ENCODE measurements at regions not wholly inside any gene's neighbourhood (a gene's known extent, or its start where the extent isn't known, plus 50 kb on each side); places are given as distances from the start of the nearest gene placed in this dataset.
"Not testable (repeated sequence)": the region's sequence is repeated elsewhere in the genome, so short reads cannot be mapped to it uniquely, and the experiment has no call there.

DNA sequence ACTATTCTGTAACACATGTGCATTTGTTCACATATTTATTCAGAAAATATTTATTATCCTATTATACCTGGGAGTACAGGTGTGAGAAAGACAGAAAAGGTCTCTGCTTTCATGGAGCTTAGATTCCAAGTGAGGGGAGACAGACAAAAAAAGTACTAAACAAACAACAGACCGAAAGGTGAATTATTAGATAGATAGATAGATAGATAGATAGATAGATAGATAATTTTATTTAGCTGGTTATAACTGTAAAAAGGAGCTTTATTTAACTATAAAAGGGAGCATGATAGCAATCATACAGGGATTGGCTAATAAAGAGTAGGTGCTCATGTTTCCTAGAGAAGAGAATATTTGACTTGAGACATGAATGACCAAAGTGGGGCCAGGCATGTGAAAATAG lies 119.4 kb downstream of the TNFSF18 start:
- no peak for DNase-seq

DNA sequence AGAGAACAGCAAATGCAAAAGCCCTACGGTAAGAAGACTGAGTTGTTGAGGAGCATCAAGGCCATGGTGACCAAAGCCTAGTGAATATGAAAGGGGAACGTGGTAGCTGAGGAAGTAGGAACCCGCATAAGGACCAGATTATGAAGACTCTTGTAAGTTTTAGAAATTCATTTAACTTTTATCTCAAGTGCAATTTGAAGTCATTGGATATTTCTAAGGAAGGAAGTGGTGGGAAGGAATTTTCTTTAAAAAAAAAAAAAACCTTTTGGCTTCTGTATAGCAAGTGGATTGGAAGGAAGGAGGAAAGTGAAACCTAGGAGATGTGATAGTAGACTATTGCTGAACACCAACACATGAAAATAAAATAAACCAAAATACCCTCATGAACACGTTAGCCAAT lies 119.0 kb downstream of the TNFSF18 start:
- DNase-seq: no peak

DNA sequence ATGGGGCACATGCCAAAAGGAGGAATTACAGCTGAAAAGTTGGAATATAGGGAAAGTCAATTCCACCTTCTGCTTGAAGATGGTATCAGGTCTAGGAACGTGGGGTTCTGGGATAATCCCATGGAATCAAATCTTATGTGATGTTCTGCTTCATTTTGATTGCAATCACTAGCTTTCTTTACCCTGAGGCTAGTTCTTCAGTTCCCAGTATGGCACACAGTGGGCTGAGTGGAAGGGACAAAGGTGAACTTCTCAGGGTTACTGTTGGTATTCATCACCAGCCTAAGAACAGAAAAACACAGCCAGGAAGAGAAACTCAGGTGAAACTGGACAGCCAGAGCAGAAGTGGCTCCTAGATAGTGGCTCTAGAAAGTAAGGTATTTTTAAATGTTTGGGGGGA lies 117.8 kb downstream of the TNFSF18 start:
- no peak for DNase-seq

DNA sequence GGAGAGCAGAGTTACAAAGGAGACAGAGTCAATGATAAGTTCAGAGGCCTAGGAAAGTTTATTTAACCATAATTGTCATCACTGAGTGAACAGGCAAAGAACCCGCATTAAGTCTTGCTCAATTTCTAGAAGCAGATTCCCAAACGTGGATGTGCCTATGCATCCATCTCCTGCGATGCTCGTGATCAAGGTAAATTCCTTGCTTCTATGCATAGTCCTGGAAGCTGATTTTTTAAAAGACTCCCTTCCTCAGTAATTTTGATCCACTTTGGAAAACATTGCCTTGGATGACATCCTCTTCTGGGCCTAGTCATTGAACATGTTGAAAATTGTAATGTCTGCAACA lies 116.4 kb downstream of the TNFSF18 start:
- no peak for DNase-seq

DNA sequence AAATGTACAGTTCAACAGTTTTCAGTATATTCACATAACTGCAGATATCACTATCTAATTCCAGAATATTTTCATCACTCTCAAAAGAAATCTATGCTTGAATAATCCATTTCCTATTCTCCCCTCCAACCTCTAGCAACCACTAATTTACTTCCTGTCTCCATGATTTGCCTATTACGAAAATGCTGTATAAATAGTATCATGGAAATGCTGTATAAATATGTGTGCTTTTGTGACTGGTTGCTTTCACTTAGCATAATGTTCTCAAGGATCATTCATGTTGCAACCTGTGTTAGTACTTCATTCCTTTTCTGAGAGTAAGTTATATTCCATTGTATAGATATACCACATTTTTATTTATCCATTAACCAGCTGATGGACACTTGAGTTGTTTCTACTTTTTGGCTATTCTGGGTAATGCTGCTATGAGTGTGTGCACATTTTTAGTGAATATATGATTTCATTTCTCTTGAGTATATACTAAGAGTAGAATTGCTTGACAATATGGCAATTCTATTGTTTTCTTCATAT lies 115.6 kb downstream of the TNFSF18 start:
- no peak for DNase-seq

DNA sequence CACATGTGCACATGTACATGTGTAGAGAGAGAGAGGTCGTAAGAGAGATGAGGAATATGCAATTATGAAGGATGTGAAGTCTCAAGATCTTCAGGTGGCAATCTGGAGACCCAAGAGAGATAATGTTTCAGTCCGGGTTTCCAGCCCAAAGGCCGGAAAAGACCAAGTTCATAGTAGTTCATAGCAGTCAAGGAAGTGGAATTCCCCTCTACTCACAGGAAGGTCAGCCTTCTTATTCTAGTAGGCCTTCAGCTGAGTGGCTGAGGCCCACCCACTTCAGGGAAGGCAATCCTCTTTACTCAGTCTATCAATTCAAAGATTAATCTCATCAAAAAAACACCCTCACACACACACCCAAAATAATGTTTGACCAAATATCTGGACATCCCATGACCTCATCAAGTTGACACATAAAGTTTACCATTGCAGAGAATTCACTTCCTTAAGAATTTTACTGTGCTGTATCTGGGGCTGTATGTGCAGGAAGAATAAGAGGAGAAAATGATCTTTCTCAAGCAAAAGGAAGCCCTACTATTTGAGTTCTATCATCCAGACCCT lies 114.6 kb downstream of the TNFSF18 start:
- DNase-seq: no peak

DNA sequence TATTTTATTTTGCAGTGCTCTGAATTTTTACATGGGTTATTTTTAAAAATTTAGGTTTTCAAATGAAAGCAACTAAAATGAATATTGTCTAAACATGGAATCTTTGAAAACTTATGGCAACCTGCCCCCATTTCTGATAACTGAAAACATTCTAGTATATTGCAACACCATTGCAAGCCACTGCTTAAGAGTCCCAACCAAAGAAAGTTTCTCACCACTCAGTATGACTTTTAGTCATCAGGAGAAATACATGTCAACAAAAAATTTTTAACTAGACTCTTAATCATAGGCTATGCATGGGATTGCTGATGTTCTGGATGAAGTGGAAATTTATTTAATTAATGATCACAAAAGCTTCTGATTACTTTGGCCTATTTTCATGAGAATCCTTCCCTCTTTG lies 112.1 kb downstream of the TNFSF18 start:
- DNase-seq: no peak

DNA sequence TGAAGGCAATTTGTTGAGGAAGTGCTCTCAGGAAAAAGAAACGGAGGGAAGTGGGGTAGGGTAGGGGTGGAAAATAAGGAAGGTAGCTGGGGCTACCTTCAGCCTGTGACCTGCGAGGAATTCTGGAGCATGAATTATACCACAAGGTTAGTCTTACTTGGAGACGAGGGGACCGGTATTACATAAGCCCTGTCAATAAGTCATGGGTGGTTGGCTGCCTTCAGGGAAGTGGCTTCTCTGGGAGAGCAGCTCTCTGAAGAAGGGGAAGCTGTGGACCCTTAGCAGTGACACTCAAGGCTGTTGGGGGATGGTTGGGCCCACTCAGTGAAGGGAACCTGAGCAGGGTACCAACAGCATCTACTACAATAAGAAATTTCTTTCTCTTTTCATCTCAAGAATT lies 111.3 kb downstream of the TNFSF18 start:
- DNase-seq: no peak

DNA sequence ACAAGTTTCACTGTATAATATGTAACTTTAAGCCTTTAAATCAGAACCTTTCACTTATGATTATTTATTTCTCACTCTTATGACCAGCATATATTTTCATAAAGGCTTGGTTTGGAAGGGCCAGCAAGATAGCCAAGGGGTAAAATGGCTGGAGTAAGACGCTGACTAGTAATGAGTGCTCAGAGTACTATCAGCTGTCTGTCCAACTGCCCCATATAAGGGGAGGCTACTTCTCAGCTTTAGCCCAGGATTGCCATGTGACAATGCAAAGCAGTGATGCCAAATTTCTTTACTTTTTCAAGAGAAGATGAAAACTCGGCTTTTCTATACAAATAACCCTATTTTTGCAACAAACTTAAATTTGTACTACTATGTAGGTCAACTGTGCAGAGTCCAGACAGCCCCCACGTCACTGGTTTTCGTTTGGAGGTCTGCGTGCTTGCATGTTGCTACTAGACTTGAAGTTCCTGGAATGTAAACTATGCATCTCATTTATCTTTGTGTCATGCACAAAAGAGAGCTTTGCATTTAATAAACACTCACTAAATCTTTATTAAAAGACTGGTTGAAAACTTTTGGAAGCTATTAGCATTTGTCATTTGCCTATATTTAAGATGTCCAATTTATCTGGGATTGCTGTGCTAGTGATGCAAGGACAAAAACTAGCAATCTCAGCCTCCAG lies 110.4 kb downstream of the TNFSF18 start:
- no peak for DNase-seq

DNA sequence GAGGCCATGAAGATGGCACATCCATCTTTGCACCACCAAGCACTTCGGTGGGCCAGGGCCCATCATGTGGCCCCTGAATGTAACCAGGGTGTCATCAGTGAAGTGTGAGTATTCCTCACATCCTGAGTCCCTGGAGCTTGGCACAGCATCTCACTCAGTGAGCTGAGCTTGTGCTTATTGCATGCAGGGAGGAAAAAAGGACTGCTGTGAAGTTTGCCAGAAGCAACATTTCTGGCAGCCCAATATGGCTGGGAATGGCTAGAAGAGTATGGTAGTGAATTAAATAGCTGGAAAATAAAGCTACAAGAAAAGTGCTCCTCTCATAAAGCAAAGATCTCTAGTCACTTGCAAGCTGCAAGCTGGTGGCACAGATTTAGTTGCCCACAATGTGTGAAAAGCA lies 109.3 kb downstream of the TNFSF18 start:
- no peak for DNase-seq

DNA sequence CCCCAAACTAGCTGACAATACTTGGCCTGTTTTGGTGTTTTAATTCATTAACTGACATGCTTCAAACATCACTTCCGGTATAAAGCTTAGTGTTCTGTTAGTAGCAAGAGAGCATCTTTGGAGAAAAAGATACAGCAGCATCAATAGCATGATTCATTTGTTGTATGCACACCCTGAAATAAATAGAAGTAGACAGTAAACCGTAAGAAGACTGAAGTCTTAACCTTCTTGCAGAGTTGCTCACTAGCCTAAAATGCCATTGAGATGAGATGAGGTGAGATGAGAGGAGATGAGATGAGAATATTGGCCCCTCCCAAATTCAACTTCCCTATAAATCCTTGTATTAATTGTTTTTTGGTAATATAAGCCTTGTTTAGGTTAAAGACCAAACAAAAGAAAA lies 108.8 kb downstream of the TNFSF18 start:
- DNase-seq: no peak

DNA sequence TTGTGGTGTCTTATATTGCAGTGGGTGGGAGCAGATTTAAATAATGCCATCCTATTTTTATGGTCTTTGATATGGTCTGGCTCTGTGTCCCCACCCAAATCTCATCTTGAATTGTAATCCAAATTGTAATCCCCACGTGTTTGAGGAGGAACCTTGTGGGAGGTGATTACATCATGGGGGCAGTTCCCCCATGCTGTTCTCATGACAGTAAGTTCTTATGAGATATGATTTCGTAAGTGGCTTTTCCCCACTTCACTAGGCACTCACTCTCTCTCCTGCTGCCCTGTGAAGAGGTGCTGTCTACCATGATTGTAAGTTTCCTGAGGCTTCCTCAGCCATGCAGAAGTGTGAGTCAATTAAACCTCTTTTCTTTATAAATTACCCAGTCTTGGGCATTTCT lies 107.6 kb downstream of the TNFSF18 start:
- DNase-seq: not testable (repeated sequence)

DNA sequence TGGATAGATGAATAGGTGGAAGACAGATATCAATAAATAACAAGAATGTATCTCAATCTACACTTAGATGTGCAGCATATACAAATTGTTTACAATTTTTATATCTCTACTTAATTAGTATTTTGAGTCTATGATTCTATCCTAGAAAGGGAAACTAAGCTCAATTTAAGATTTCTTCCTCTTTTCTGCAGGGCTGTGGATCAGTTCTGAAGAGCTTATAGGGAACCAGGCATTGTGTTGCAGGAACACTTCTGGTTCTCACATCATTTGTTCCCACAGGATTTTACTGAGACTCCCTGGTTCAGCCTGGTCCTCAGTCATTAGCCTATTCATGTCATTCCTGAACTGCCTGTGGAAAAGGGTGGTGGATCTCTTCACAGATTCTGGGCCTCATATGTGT lies 105.8 kb downstream of the TNFSF18 start:
- DNase-seq: no peak

DNA sequence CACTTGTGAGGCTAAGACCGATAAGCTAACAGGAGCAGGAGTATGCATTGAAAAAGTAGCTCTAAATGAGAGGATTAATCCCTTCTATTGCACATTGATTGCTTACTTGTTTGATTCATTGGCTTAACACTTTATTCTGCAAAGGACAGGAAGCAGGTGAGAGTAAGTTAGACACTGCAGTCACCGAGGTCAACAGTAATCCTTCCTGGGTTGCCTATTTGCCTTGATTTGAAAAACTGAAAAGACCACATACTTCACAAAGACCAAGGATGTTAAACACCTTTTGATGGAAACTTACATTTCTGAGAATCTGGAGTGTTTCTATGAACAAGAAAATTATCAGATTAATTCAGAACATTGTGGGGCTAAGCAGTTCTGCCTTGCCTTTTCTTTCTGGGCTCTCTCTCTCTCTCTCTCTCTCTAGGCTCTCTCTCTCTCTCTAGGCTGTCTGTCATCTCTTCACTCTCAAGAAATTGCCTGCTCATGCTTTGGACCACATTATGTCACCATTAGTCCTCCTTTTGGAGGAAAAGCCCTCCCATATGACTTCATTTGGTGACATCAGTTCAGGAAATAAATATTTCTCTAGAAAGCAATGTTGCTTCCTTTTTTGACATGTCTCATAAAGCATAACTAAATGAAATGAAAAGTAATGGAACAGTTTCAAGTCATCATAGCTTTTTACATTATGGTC lies 103.8 kb downstream of the TNFSF18 start:
- DNase-seq: no peak

DNA sequence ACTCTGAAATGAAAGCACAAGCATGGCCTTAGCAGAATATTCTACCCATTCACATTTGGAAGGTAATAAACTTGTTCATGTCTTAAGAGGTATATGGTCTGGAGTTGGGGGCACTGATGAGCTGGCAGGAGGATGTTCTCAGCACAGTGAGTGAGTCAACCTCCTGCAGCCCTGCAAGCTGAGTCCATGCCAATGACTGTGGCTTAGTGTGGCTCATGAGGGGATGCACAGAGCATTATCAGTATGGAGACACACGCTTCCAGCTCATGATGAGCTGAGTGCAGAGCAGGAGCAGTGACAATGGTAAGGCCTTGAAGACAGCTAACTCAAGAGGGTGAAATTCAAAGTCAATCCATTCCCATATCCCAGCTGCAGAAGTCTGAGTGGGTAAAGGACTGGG lies 102.3 kb downstream of the TNFSF18 start:
- no peak for DNase-seq

DNA sequence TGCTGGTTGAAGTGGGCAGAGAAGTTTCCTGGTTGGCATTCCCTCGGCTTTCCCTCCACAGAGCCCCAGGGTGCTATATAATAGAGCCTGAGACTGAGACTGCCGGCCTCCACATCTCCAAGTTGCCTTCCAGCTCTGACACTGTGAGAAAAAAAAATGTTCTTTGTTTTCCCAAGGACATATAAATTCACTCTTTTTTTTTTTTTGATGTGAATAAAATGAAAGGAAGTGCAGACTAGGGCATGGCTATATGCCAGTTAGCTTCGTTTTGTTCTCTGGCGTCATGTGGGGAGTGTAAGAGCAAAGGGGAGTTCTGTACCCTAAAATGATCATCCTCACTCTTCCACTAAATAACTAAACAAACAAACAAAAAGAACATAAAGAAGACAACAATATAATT lies 101.6 kb downstream of the TNFSF18 start:
- DNase-seq: no peak

DNA sequence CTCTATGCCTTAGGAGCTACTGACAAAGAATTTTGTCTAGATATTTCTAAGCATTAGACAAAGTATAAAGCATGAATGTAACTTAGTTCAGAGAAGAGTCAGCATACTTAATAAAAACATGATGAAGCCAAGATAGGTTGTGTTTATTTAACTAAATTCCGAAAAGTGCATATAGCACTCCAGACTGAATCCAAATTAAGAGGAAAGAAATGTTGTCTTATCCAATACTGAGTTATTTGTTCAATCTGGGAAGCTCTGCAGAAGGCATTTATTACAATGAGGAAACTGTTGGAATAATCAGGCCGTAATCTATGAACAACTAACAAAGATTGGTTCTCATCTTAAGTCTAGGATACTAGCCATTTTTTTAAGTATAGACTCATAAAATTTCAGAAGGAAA lies 100.2 kb downstream of the TNFSF18 start:
- DNase-seq: no peak

DNA sequence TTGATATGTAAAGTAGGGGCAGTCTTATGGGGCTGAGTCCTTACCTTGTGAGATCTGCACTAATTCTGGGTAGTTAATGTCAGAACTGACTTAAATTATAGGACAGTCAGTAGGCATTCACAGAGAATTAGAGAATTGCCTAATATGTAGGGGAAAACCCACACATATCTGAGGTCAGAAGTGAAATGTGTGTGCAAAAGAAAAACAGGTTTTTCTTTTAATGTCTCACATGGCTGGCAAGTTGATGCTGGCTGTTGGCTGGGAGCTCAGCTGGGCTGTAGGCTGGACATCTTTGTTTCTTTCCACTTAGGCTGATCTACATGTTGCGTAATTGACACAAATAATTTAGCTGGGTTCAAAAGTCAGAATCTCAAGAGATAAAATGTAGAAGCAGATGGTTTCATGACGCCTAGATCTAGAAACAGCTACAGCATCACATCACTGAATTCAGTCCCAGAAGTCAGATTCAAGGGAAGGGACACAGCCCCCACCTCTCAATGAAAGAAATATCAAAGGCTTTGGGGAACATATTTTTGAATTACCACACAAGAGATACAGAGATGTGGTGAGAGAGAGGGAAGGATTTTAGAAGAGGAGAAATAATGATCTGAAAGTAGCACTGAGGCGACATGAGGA lies 98.9 kb downstream of the TNFSF18 start:
- no peak for DNase-seq

DNA sequence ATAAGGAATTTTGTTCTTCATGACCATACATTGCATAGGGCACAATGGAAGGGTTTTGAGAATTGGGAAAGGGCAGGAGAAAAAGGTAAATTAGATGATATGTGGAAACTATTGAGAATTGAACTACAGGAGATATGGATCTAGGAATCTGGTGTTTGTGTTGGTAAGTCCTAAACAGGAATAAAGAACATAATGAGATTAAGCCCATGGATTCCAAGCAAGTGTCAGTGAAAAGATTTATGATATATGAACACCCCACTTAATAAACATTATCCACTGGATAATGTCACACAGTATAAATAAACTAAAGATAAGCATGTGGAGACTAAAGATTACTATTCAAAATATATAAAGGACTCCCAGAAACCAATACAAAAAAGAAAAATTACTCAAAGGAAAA lies 98.2 kb downstream of the TNFSF18 start:
- DNase-seq: no peak

DNA sequence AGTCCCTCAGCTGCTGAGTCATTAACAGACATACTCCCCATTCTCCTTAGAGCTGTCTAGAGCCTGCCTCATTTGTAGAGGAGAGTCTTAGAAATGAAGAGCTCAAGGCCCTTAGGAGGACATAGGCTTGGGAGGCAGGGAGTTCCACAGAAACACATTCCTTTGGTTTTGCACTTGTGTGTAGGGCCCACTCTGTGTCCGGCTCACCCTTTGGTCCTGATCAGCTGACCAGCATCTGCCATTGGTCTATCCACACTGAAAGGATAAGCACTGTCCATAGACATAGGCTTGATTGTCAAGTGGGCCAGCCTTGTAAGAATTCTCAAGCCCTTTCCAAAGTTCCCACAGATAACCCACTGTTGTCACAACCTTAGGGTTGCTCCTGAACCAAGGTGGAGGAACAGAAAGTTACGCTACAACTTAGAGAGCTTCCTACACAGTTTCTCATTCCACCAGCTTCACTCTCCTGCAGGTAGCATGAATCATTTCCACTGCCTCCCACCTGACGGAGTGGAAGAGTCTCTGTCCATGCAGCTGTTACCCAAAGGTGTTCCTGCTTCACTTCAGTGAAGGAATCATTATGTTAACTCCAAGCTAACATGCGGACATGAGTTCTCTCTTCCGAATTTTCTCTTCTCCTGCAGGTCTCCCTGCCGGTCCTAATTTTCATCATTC lies 96.1 kb downstream of the TNFSF18 start:
- no peak for DNase-seq

DNA sequence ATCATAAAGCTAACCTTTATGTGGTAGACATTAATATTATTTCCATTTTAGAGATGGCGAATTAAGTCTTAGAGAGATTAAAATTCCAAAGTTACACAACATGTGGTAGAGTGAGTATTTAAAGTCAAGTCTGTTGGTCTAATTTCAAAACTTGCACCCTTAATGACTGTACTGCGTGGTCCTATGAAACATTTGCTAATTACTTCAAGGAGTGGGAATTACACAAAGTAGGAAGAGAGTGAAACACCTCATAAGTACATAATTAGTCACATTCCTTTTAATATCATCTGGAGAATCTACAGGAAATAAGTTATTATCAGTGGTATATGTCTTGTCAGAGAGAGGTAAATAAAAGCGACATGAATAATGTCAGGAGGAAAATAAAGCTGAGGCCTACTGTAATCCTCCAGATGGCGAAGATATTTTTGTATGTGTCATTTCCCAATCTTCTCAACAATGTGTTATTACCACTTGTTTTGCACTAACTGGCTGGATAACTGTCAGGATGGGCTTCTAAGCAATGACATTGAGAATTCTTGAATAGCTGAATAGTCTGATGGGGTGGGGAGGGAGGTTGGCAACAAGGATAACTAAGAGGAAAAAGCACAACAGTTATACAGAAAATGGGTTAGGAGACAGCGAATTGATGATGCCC lies 95.5 kb downstream of the TNFSF18 start:
- DNase-seq: no peak

DNA sequence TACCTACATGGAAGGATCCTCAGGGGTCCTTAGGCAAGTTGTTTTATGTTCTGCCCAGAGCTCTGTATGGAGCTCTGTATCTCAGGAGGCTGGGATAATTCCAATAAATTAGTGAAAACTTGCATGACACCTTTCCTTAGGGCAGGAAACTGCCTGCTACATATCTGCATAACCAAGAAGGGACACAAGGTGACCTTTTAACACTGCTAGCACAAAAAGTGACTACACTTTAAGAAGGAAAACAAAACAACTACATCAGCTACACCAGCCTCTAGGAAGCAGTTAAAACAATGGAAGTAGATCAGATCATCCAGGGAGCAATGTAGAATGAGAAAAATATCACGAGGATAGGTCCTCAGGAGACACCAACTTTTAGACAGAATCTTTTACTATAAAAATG lies 93.9 kb downstream of the TNFSF18 start:
- DNase-seq: no peak

DNA sequence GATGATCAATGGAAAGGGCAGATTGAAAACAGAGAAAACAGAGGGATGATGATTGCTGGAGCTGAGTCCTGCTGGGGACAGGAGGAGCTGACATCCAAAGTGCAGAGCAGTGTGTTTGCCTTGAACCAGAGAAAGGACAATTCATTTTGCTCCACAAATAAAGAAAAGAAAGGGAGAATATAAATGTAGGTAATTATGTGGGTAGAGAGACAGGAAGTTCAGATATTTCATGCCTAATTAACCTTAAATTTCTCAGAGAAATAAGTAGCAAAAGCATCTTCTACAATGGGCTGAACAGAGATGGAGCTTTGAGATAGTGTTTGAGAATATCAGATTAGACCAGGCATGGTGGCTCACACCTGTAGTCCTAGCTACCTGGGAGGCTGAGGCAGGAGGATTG lies 93.2 kb downstream of the TNFSF18 start:
- DNase-seq: no peak
